HepG2 (cell line): ENCODE measurements at regions not wholly inside any gene's neighbourhood (a gene's known extent, or its start where the extent isn't known, plus 50 kb on each side); places are given as distances from the start of the nearest gene placed in this dataset.

Experiments used
- ATAC-seq: fragments of 200-7000 bp; cut with Tn5 transposase; 3 replicates; pipeline ENCODE4 v1.9.1; 2020; ENCODE audit warnings: mild to moderate bottlenecking, moderate library complexity
- BruUV-seq: library from RNA; stranded (reverse); fragments of 400-500 nt; replicated peaks from 2 replicates; lab custom pipeline; 2021; lab: Mats Ljungman, UMichigan
- CTCF ChIA-PET: fragments of 300-600 bp; formaldehyde crosslinking; extraction: SDS; loops from one replicate; lab custom pipeline; 2021; ENCODE audit warnings: low total read pairs, inconsistent platforms, low intra/inter-chr PET ratio; lab: Yijun Ruan, JAX
- POLR2A ChIA-PET: fragments of 350-600 bp; sonication (Branson Sonifier 250); formaldehyde crosslinking; loops from one replicate; lab custom pipeline; 2020; ENCODE audit warnings: antibody characterized with exemption, inconsistent platforms; lab: Yijun Ruan, JAX
- DNase-seq: peaks from one replicate; pipeline ENCODE4 v3.0.0-alpha.2; 2015; ENCODE audit warnings: low spot score
- FAIRE-seq: peaks from 3 replicates; lab custom pipeline; 2011; peaks lifted over from hg19 to GRCh38; lab: Jason Lieb, UNC
- H2AFZ ChIP-seq: one replicate; pipeline ENCODE4 v1.6.1; 2011; ENCODE audit warnings: low read length, inconsistent platforms
- H3K27ac ChIP-seq: fragments of 300-600 bp; 3 replicates; pipeline ENCODE4 v1.8.0; 2011; ENCODE audit warnings: mixed run types, mild to moderate bottlenecking, mixed read lengths, low read length, inconsistent platforms; ENCODE audit not compliant: insufficient read depth; ENCODE audit errors: extremely low read length
- H3K27me3 ChIP-seq, 2 experiments: fragments of 200-600 bp in 1 of 2; 2 replicates in 1 of 2; 3 replicates in 1 of 2; pipeline versions ENCODE4 v1.6.0 to v1.8.0; 2011; ENCODE audit warnings: low read length in 2 of 2, mild to moderate bottlenecking in 2 of 2, moderate library complexity in 2 of 2, inconsistent platforms in 1 of 2; ENCODE audit not compliant: insufficient read depth in 2 of 2, control insufficient read depth in 1 of 2
- H3K36me3 ChIP-seq, 2 experiments: fragments of 200-600 bp in 1 of 2; replicated peaks in 1 of 2; 2 replicates in 1 of 2; 3 replicates in 1 of 2; pipeline versions ENCODE4 v1.5.1 to v1.8.0; 2011; ENCODE audit warnings: low read length in 2 of 2, inconsistent platforms in 1 of 2; ENCODE audit not compliant: insufficient read depth in 2 of 2, control insufficient read depth in 1 of 2
- H3K4me1 ChIP-seq: 2 replicates; pipeline ENCODE4 v1.5.1; 2012; ENCODE audit warnings: low read length, inconsistent platforms; ENCODE audit not compliant: insufficient read depth
- H3K4me2 ChIP-seq: 2 replicates; pipeline ENCODE4 v1.6.0; 2011; ENCODE audit warnings: low read depth, low read length, inconsistent platforms
- H3K4me3 ChIP-seq, 3 experiments: fragments of 200-600 bp in 1 of 3; sonication (generic), shearing (Covaris generic) in 1 of 3; replicated peaks in 1 of 3; 2 replicates each; pipeline ENCODE4 v1.5.1; 2011 to 2016; ENCODE audit warnings: low read length in 3 of 3, inconsistent platforms in 2 of 3, low read depth in 2 of 3, mild to moderate bottlenecking in 2 of 3, control low read depth in 1 of 3, mixed read lengths in 1 of 3; ENCODE audit not compliant: insufficient read depth in 1 of 3
- H3K79me2 ChIP-seq: one replicate; pipeline ENCODE4 v1.6.1; 2011; ENCODE audit warnings: low read length, inconsistent platforms; ENCODE audit not compliant: insufficient read depth
- H3K9ac ChIP-seq: 2 replicates; pipeline ENCODE4 v1.6.0; 2011; ENCODE audit warnings: mild to moderate bottlenecking, low read depth, low read length, inconsistent platforms; ENCODE audit not compliant: insufficient read depth
- H3K9me3 ChIP-seq: 2 replicates; pipeline ENCODE4 v1.5.1; 2012; ENCODE audit warnings: mild to moderate bottlenecking, low read length
- H4K20me1 ChIP-seq: 2 replicates; pipeline ENCODE4 v1.6.0; 2011; ENCODE audit warnings: inconsistent platforms, mild to moderate bottlenecking, low read length, moderate library complexity; ENCODE audit not compliant: insufficient read depth
- FOXC1 ChIP-seq: sonication (generic); formaldehyde crosslinking; IDR thresholded peaks from 2 replicates; pipeline ENCODE4 v1.8.0; 2022; ENCODE audit warnings: mild to moderate bottlenecking, missing genetic modification reagents, borderline replicate concordance
- HIC2 ChIP-seq: sonication (generic); formaldehyde crosslinking; IDR thresholded peaks from 2 replicates; pipeline ENCODE4 v1.9.0; 2022; ENCODE audit warnings: low read depth, missing genetic modification reagents
- MXD4 ChIP-seq: IDR thresholded peaks from 2 replicates; pipeline ENCODE4 v1.6.1; 2016; ENCODE audit warnings: mild to moderate bottlenecking, missing biosample characterization, missing genetic modification reagents
- PRDM10 ChIP-seq: sonication (generic); formaldehyde crosslinking; IDR thresholded peaks from 2 replicates; pipeline ENCODE4 v1.4.0; 2020; ENCODE audit warnings: low read depth, missing genetic modification reagents
- RARG ChIP-seq: sonication (generic); formaldehyde crosslinking; IDR thresholded peaks from 2 replicates; pipeline ENCODE4 v1.4.0; 2020; ENCODE audit warnings: low read depth, mild to moderate bottlenecking, missing genetic modification reagents
- ZNF276 ChIP-seq: sonication (generic); formaldehyde crosslinking; IDR thresholded peaks from 2 replicates; pipeline ENCODE4 v1.4.0; 2020; ENCODE audit warnings: mild to moderate bottlenecking, low read depth, missing genetic modification reagents
- ZNF318 ChIP-seq: sonication (generic); formaldehyde crosslinking; IDR thresholded peaks from 2 replicates; pipeline ENCODE4 v1.4.0; 2020; ENCODE audit warnings: mild to moderate bottlenecking, missing genetic modification reagents
- ZNF724P ChIP-seq: sonication (generic); formaldehyde crosslinking; IDR thresholded peaks from 2 replicates; pipeline ENCODE4 v1.8.0; 2022; ENCODE audit warnings: missing genetic modification reagents, borderline replicate concordance
- ZNF839 ChIP-seq: sonication (generic); formaldehyde crosslinking; IDR thresholded peaks from 2 replicates; pipeline ENCODE4 v1.4.0; 2020; ENCODE audit warnings: missing genetic modification reagents, mild to moderate bottlenecking, borderline replicate concordance
- WGBS: methylation state at CpG from one replicate; pipeline ENCODE4 v1.1.6; 2017; ENCODE audit warnings: low lambda C conversion rate; 5-methylcytosine and 5-hydroxymethylcytosine counted together
- in situ Hi-C: cut with HindIII; loops from 2 replicates; pipeline ENCODE4 v1.10.0; 2017; ENCODE audit warnings: low pct_unique_long_range_greater_than_20kb; ENCODE audit not compliant: extremely low pct_ligation_motif_present
- intact Hi-C: fragments of 100-400 bp; cut with micrococcal nuclease; formaldehyde crosslinking; loops from one replicate; pipeline ENCODE4 v1.10.0; 2022; ENCODE audit not compliant: unreplicated experiment

GRCh38 chr4:136489101-136489500 lies 1043.2 kb downstream of the PCDH18 start:
- H3K36me3 ChIP-seq, result no peaks in the 10 kb centered on the region
- no peak overlapping the region for H3K27ac ChIP-seq
- no TSS peak for BruUV-seq
- H2AFZ ChIP-seq, result no peak overlapping the region
- FAIRE-seq (no peak), ATAC-seq (no peak), DNase-seq (no peak)
- H3K79me2 ChIP-seq, result no peaks in the 10 kb centered on the region
- H3K27me3 ChIP-seq, result no peaks in the 10 kb centered on the region
- no peak overlapping the region for H3K4me3 ChIP-seq
- intact Hi-C loops (no loop called here), in situ Hi-C loops (no loop called here)
- CTCF ChIA-PET, result no interaction called here
- no peaks in the 10 kb centered on the region; the same call in 1 of the 2 replicates for H4K20me1 ChIP-seq
- H3K4me2 ChIP-seq, result no peak overlapping the region
- no peaks in the 10 kb centered on the region for H3K4me1 ChIP-seq
- no peak overlapping the region for H3K9ac ChIP-seq
- no peaks in the 10 kb centered on the region for H3K9me3 ChIP-seq
- POLR2A ChIA-PET, result no interaction called here
- 33% methylated on average over 4 of the region's 4 CpGs for WGBS
- TF ChIP-seq MXD4 (CRISPR knock-in tag) (no peak), ZNF318 (CRISPR knock-in tag) (no peak), HIC2 (CRISPR knock-in tag) (no peak), PRDM10 (CRISPR knock-in tag) (no peak), ZNF724P (no peak), ZNF839 (CRISPR knock-in tag) (no peak), FOXC1 (CRISPR knock-in tag) (no peak), RARG (no peak), ZNF276 (CRISPR knock-in tag) (no peak)
